ENCODE measurements at regions not wholly inside any gene's neighbourhood (a gene's known extent, or its start where the extent isn't known, plus 50 kb on each side); places are given as distances from the start of the nearest gene placed in this dataset.

DNA sequence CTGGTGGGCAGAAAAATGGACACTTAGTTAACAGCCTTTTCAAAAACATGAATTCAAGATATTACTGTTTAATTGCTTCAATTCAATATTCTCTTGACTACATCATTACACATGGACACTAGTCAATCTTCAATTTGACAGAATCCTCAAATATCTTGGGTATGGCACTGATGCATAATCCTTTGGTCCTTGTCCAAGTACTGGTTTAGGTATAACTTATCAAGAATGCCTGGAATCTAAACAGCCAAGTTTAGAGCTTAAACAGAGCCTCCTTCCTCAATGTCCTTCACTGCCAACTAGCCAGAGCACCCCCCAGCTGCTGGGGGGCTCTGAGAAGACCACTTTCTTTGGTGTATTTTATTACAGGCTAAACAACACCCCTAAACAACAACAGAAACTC, 61.6 kb upstream of the ERCC6L2 start:
- no peaks in the 10 kb centered on the region for H3K9me3 ChIP-seq (ENCODE audit: control insufficient read depth, insufficient read depth, low read length)
- TF ChIP-seq EZH2phosphoT487 (IDR thresholded peaks at IDR 0.05; ENCODE audit: borderline replicate concordance, low read length) = no peak
- TF ChIP-seq, protein P1, sequence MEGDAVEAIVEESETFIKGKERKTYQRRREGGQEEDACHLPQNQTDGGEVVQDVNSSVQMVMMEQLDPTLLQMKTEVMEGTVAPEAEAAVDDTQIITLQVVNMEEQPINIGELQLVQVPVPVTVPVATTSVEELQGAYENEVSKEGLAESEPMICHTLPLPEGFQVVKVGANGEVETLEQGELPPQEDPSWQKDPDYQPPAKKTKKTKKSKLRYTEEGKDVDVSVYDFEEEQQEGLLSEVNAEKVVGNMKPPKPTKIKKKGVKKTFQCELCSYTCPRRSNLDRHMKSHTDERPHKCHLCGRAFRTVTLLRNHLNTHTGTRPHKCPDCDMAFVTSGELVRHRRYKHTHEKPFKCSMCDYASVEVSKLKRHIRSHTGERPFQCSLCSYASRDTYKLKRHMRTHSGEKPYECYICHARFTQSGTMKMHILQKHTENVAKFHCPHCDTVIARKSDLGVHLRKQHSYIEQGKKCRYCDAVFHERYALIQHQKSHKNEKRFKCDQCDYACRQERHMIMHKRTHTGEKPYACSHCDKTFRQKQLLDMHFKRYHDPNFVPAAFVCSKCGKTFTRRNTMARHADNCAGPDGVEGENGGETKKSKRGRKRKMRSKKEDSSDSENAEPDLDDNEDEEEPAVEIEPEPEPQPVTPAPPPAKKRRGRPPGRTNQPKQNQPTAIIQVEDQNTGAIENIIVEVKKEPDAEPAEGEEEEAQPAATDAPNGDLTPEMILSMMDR (IDR thresholded peaks at IDR 0.05; ENCODE audit: low read depth, low read length, poor library complexity, severe bottlenecking) = no peak
- H3K36me3 ChIP-seq (ENCODE audit: control insufficient read depth, low read length) = no peaks in the 10 kb centered on the region
- H3K4me1 ChIP-seq (ENCODE audit: control insufficient read depth, low read length) = no peaks in the 10 kb centered on the region
- H3K4me3 ChIP-seq (ENCODE audit: low read length) = no peak overlapping the region
- H4K20me1 ChIP-seq (ENCODE audit: control insufficient read depth, insufficient read depth, low read depth, low read length) = no peaks in the 10 kb centered on the region
- no peaks in the 10 kb centered on the region for H3K79me2 ChIP-seq (ENCODE audit: control insufficient read depth, low read length)
- H3K27me3 ChIP-seq (ENCODE audit: control insufficient read depth, low read length) = no peaks in the 10 kb centered on the region
- no peaks in the 10 kb centered on the region for H3K9me2 ChIP-seq (replicated peaks; ENCODE audit: control insufficient read depth, low read length)
- H3F3A ChIP-seq (ENCODE audit: control insufficient read depth, insufficient read depth) = no peaks in the 10 kb centered on the region
- no peak overlapping the region for H3K27ac ChIP-seq (ENCODE audit: low read depth, low read length)
- H3K4me2 ChIP-seq (ENCODE audit: low read length) = no peak overlapping the region

- Histone ChIP-seq H3K27me3 (ENCODE audit: control insufficient read depth, low read length) (peaks cover 5% of the 10 kb centered on the region), H3F3A (ENCODE audit: control insufficient read depth, insufficient read depth) (no peaks in the 10 kb centered on the region), H4K20me1 (ENCODE audit: control insufficient read depth, insufficient read depth, low read depth, low read length) (no peaks in the 10 kb centered on the region), H3K4me2 (ENCODE audit: low read length) (no peak overlapping the region), H3K36me3 (ENCODE audit: control insufficient read depth, low read length) (no peaks in the 10 kb centered on the region), H3K9me2 (replicated peaks; ENCODE audit: control insufficient read depth, low read length) (no peaks in the 10 kb centered on the region), H3K4me3 (ENCODE audit: low read length) (no peak overlapping the region), H3K9me3 (ENCODE audit: control insufficient read depth, insufficient read depth, low read length) (no peaks in the 10 kb centered on the region), H3K79me2 (ENCODE audit: control insufficient read depth, low read length) (no peaks in the 10 kb centered on the region), H3K4me1 (ENCODE audit: control insufficient read depth, low read length) (0 out of 2 replicates have a peak, but pooled peaks cover 6% of the 10 kb centered on the region), H3K27ac (ENCODE audit: low read depth, low read length) (no peak overlapping the region)
- TF ChIP-seq, protein P1 (IDR thresholded peaks at IDR 0.05; ENCODE audit: low read depth, low read length, poor library complexity, severe bottlenecking) = no peak
- no peak for TF ChIP-seq EZH2phosphoT487 (IDR thresholded peaks at IDR 0.05; ENCODE audit: borderline replicate concordance, low read length)
Measured at GRCh38 chr9:95810814-95811213, 64.7 kb upstream of the ERCC6L2 start.

GRCh38 chr9:95810133-95810532, 65.4 kb upstream of the ERCC6L2 start:
- no peaks in the 10 kb centered on the region for H3K9me2 ChIP-seq (replicated peaks; ENCODE audit: control insufficient read depth, low read length)
- no peaks in the 10 kb centered on the region for H3K9me3 ChIP-seq (ENCODE audit: control insufficient read depth, insufficient read depth, low read length)
- no peaks in the 10 kb centered on the region for H3F3A ChIP-seq (ENCODE audit: control insufficient read depth, insufficient read depth)
- no peaks in the 10 kb centered on the region for H3K36me3 ChIP-seq (ENCODE audit: control insufficient read depth, low read length)
- H3K4me2 ChIP-seq (ENCODE audit: low read length) = no peak overlapping the region
- 0 out of 2 replicates have a peak, but pooled peaks cover 6% of the 10 kb centered on the region for H3K4me1 ChIP-seq (ENCODE audit: control insufficient read depth, low read length)
- TF ChIP-seq, protein P1 (IDR thresholded peaks at IDR 0.05; ENCODE audit: low read depth, low read length, poor library complexity, severe bottlenecking) = no peak
- TF ChIP-seq EZH2phosphoT487 (IDR thresholded peaks at IDR 0.05; ENCODE audit: borderline replicate concordance, low read length) = no peak
- H3K4me3 ChIP-seq (ENCODE audit: low read length) = no peak overlapping the region
- H3K79me2 ChIP-seq (ENCODE audit: control insufficient read depth, low read length) = no peaks in the 10 kb centered on the region
- peaks cover 5% of the 10 kb centered on the region for H3K27me3 ChIP-seq (ENCODE audit: control insufficient read depth, low read length)
- no peaks in the 10 kb centered on the region for H4K20me1 ChIP-seq (ENCODE audit: control insufficient read depth, insufficient read depth, low read depth, low read length)
- H3K27ac ChIP-seq (ENCODE audit: low read depth, low read length) = no peak overlapping the region
